H9 (cell line): ENCODE measurements at regions not wholly inside any gene's neighbourhood (a gene's known extent, or its start where the extent isn't known, plus 50 kb on each side); places are given as distances from the start of the nearest gene placed in this dataset.

Experiments
- DNase-seq: peaks from one replicate; pipeline ENCODE4 v3.0.0-alpha.2; 2017
- H2AFZ ChIP-seq: one replicate; pipeline ENCODE4 v1.6.1; 2013; ENCODE audit warnings: mild to moderate bottlenecking, low read length, control low read depth, moderate library complexity
- H2AK5ac ChIP-seq: 2 replicates; pipeline ENCODE4 v1.6.1; 2013; ENCODE audit warnings: low read length, control low read depth, mixed read lengths; ENCODE audit not compliant: insufficient read length
- H2BK120ac ChIP-seq: one replicate; pipeline ENCODE4 v1.6.1; 2013; ENCODE audit warnings: low read depth, mild to moderate bottlenecking, low read length, control low read depth, inconsistent platforms; ENCODE audit not compliant: poor library complexity, severe bottlenecking
- H2BK12ac ChIP-seq: 2 replicates; pipeline ENCODE4 v1.6.1; 2013; ENCODE audit warnings: low read length, control low read depth, mixed read lengths, low read depth; ENCODE audit not compliant: insufficient read length
- H2BK15ac ChIP-seq: 2 replicates; pipeline ENCODE4 v1.6.1; 2013; ENCODE audit warnings: low read depth, low read length, control low read depth
- H2BK20ac ChIP-seq: one replicate; pipeline ENCODE4 v1.6.1; 2013; ENCODE audit warnings: low read depth, mild to moderate bottlenecking, low read length, control low read depth, inconsistent platforms; ENCODE audit not compliant: poor library complexity, severe bottlenecking
- H2BK5ac ChIP-seq: 2 replicates; pipeline ENCODE4 v1.6.1; 2013; ENCODE audit warnings: low read length, control low read depth, mixed read lengths; ENCODE audit not compliant: insufficient read length
- H3K14ac ChIP-seq: 2 replicates; pipeline ENCODE4 v1.6.1; 2013; ENCODE audit warnings: low read length, control low read depth; ENCODE audit not compliant: insufficient read depth
- H3K18ac ChIP-seq: 2 replicates; pipeline ENCODE4 v1.6.1; 2013; ENCODE audit warnings: low read depth, mild to moderate bottlenecking, mixed read lengths, low read length, control low read depth; ENCODE audit not compliant: insufficient read length
- H3K23ac ChIP-seq: 2 replicates; pipeline ENCODE4 v1.6.1; 2013; ENCODE audit warnings: low read length, control low read depth, mixed read lengths, low read depth; ENCODE audit not compliant: insufficient read length
- H3K23me2 ChIP-seq: 2 replicates; pipeline ENCODE4 v1.6.1; 2013; ENCODE audit warnings: low read depth, mild to moderate bottlenecking, mixed read lengths, low read length, control low read depth; ENCODE audit not compliant: insufficient read length, poor library complexity, severe bottlenecking
- H3K27ac ChIP-seq: 2 replicates; pipeline ENCODE4 v1.5.1; 2013; ENCODE audit warnings: low read length, control low read depth, mixed read lengths, low read depth; ENCODE audit not compliant: insufficient read length
- H3K27me3 ChIP-seq: 2 replicates; pipeline ENCODE4 v1.6.1; 2013; ENCODE audit warnings: low read length, control low read depth, inconsistent platforms; ENCODE audit not compliant: insufficient read depth
- H3K4ac ChIP-seq: 2 replicates; pipeline ENCODE4 v1.6.1; 2013; ENCODE audit warnings: low read depth, mild to moderate bottlenecking, control low read depth, inconsistent platforms, low read length, moderate library complexity
- H3K4me1 ChIP-seq: 2 replicates; pipeline ENCODE4 v1.6.1; 2013; ENCODE audit warnings: low read length, control low read depth, inconsistent platforms; ENCODE audit not compliant: insufficient read depth
- H3K4me2 ChIP-seq: 2 replicates; pipeline ENCODE4 v1.6.1; 2013; ENCODE audit warnings: low read length, control low read depth, mixed read lengths; ENCODE audit not compliant: insufficient read length, insufficient read depth
- H3K56ac ChIP-seq: 2 replicates; pipeline ENCODE4 v1.6.1; 2013; ENCODE audit warnings: low read depth, mild to moderate bottlenecking, mixed read lengths, low read length, control low read depth; ENCODE audit not compliant: insufficient read length
- H3K79me1 ChIP-seq: 2 replicates; pipeline ENCODE4 v1.6.1; 2013; ENCODE audit warnings: low read depth, mild to moderate bottlenecking, moderate library complexity, low read length, control low read depth, inconsistent platforms; ENCODE audit not compliant: insufficient read depth, poor library complexity, severe bottlenecking
- H3K79me2 ChIP-seq: 2 replicates; pipeline ENCODE4 v1.6.1; 2013; ENCODE audit warnings: low read length, control low read depth, inconsistent platforms; ENCODE audit not compliant: insufficient read depth
- H3K9ac ChIP-seq: 2 replicates; pipeline ENCODE4 v1.6.1; 2013; ENCODE audit warnings: low read length, control low read depth, mixed read lengths; ENCODE audit not compliant: insufficient read length; ENCODE audit errors: extremely low read depth
- H3K9me3 ChIP-seq: one replicate; pipeline ENCODE4 v1.6.1; 2013; ENCODE audit warnings: low read depth, low read length, inconsistent platforms; ENCODE audit not compliant: control insufficient read depth
- H3T11ph ChIP-seq: one replicate; pipeline ENCODE4 v1.6.1; 2013; ENCODE audit warnings: mild to moderate bottlenecking, low read length, control low read depth, inconsistent platforms
- H4K20me1 ChIP-seq: one replicate; pipeline ENCODE4 v1.6.1; 2013; ENCODE audit not compliant: control insufficient read depth, insufficient read length, insufficient read depth
- H4K5ac ChIP-seq: 2 replicates; pipeline ENCODE4 v1.6.1; 2013; ENCODE audit warnings: low read depth, mild to moderate bottlenecking, mixed read lengths, low read length, control low read depth; ENCODE audit not compliant: insufficient read length
- H4K8ac ChIP-seq: replicated peaks from 2 replicates; pipeline ENCODE4 v1.6.1; 2013; ENCODE audit warnings: low read length, control low read depth, mixed read lengths, low read depth; ENCODE audit not compliant: insufficient read length
- H4K91ac ChIP-seq: 2 replicates; pipeline ENCODE4 v1.6.1; 2013; ENCODE audit warnings: low read depth, mild to moderate bottlenecking, moderate library complexity, mixed read lengths, low read length, control low read depth; ENCODE audit not compliant: insufficient read length
- H3K27ac Mint-ChIP-seq, 3 experiments: 2 replicates in 2 of 3; 3 replicates in 1 of 3; pipeline ENCODE4 v1.8.0; 2020 to 2021; ENCODE audit warnings: mixed read lengths in 3 of 3, mild to moderate bottlenecking in 1 of 3, moderate library complexity in 1 of 3
- H3K27me3 Mint-ChIP-seq: 2 replicates; pipeline ENCODE4 v1.8.0; 2021; ENCODE audit warnings: low read depth, mild to moderate bottlenecking, moderate library complexity, mixed read lengths
- H3K36me3 Mint-ChIP-seq, 3 experiments: 2 replicates in 2 of 3; 3 replicates in 1 of 3; pipeline ENCODE4 v1.8.0; 2020 to 2021; ENCODE audit warnings: low read depth in 3 of 3, mixed read lengths in 3 of 3; ENCODE audit not compliant: insufficient read depth in 1 of 3
- H3K4me1 Mint-ChIP-seq, 2 experiments: 2 replicates each; pipeline ENCODE4 v1.8.0; 2020; ENCODE audit warnings: mixed read lengths in 2 of 2
- H3K4me3 Mint-ChIP-seq, 2 experiments: 2 replicates in 1 of 2; 3 replicates in 1 of 2; pipeline ENCODE4 v1.8.0; 2020 to 2021; ENCODE audit warnings: mild to moderate bottlenecking in 2 of 2, mixed read lengths in 2 of 2, moderate library complexity in 1 of 2
- H3K9me3 Mint-ChIP-seq, 2 experiments: 2 replicates in 1 of 2; 3 replicates in 1 of 2; pipeline ENCODE4 v1.8.0; 2020; ENCODE audit warnings: mild to moderate bottlenecking in 2 of 2, mixed read lengths in 2 of 2, moderate library complexity in 1 of 2
- CTCF ChIP-seq: fragments of 200-600 bp; sonication (generic); conservative IDR thresholded peaks from 3 replicates; pipeline ENCODE4 v1.8.0; 2021; ENCODE audit warnings: antibody characterized with exemption, mild to moderate bottlenecking
- WGBS: extraction: QIAGEN DNeasy Blood & Tissue Kit; methylation state at CpG from one replicate; pipeline ENCODE4 v1.1.7; 2013; ENCODE audit warnings: missing lambda C conversion rate, low lambda C conversion rate, mixed read lengths; ENCODE audit not compliant: insufficient read length; ENCODE audit errors: extremely low coverage; 5-methylcytosine and 5-hydroxymethylcytosine counted together

GRCh38 chr22:48520207-48520606, 1307.5 kb downstream of the BRD1 start:
- H3K36me3 Mint-ChIP-seq: peaks cover 3 to 7% (median 5%) of the 10 kb centered on the region in 3 experiments; a peak in 5 of 7 replicates
- H3K4me3 Mint-ChIP-seq: no peak overlapping the region

More at GRCh38 chr22:48520207-48520606, 1307.5 kb downstream of the BRD1 start:
- no peak overlapping the region for H2BK120ac ChIP-seq
- no peak overlapping the region for H2BK20ac ChIP-seq
- no peak overlapping the region for H3K18ac ChIP-seq
- H3K14ac ChIP-seq: no peak overlapping the region
- no peaks in the 10 kb centered on the region for H3K27me3 ChIP-seq
- no peaks in the 10 kb centered on the region for H3K79me1 ChIP-seq
- no peak overlapping the region for H4K91ac ChIP-seq
- no peak for DNase-seq
- H2BK15ac ChIP-seq: no peak overlapping the region
- no peaks in the 10 kb centered on the region for H3K23me2 ChIP-seq
- no peaks in the 10 kb centered on the region for H4K20me1 ChIP-seq
- no peaks in the 10 kb centered on the region for H3K27me3 Mint-ChIP-seq
- H4K5ac ChIP-seq: no peak overlapping the region
- no peak overlapping the region for H3K56ac ChIP-seq
- H3T11ph ChIP-seq: no peak overlapping the region
- no peak overlapping the region for H3K4me2 ChIP-seq
- H3K9ac ChIP-seq: no peak overlapping the region
- H3K9me3 ChIP-seq: no peaks in the 10 kb centered on the region
- H3K27ac ChIP-seq: no peak overlapping the region
- H3K27ac Mint-ChIP-seq: peak overlapping the region in 2 of 3 experiments; percentile 44 to 98; a peak in 2 of 7 replicates
- H3K4ac ChIP-seq: no peak overlapping the region
- H3K23ac ChIP-seq: no peak overlapping the region
- no peak overlapping the region for H2BK5ac ChIP-seq
- H3K4me1 Mint-ChIP-seq: peaks cover 15 to 17% of the 10 kb centered on the region in 2 experiments
- no peak overlapping the region for H4K8ac ChIP-seq
- no peak for TF ChIP-seq CTCF
- no peak overlapping the region for H2BK12ac ChIP-seq
- no peaks in the 10 kb centered on the region for H3K9me3 Mint-ChIP-seq
- H2AK5ac ChIP-seq: no peak overlapping the region
- H3K79me2 ChIP-seq: no peaks in the 10 kb centered on the region
- no peak overlapping the region for H2AFZ ChIP-seq
- 0 out of 2 replicates have a peak, but pooled peaks cover 5% of the 10 kb centered on the region for H3K4me1 ChIP-seq
- no CpG with 5 or more reads among the region's 10 CpGs for WGBS
